Nucleus accumbens (tissue), 56 donors: ENCODE measurements at regions not wholly inside any gene's neighbourhood (a gene's known extent, or its start where the extent isn't known, plus 50 kb on each side); places are given as distances from the start of the nearest gene placed in this dataset.
"Not testable (repeated sequence)": the region's sequence is repeated elsewhere in the genome, so short reads cannot be mapped to it uniquely, and the experiment has no call there.

Source experiments
- DNase-seq, 56 donors: peaks; one replicate each; lab custom pipeline; 2025; lab: John Stamatoyannopoulos, UW

DNA sequence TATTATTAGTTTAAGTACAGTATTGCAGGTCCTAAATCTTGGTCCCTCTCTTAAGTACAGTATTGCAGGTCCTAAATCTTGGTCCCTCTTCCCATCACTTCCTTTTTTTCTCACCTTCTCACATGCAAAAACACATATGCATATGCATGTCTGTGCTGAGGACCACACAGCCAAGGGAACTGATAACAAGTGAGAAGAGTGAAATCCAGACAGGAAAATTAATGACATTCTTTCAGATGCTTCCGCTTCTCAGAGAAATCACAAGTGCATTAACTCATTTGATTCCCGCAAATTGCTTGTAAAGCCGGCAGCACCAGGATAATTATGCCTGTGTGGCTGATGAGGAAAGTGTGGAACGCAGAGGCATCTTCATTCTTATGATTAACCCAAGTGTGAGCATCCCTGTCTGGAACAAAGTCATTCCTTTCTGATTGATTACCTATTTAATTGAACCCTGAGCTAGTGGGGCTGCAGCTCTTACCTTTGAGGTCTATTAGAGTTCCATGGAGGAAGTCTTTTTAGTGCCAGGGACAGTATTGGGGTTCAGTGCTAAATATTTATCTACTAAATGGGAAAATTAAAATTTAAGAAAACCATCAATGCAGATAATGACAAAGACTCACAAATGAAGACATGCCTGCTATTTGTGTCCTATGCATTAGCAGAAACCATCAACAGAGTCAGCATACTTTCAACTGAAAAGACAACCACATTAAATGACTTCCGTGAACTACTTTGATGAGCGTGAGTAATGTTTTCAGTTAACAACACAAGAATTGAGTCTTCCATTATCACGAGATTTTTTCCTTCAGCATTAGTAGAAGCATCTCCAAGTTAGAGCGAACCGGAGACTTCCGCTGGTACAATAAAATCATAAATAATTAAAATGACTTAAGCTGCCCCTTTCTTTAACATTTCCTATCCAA is 220.4 kb upstream of the SLC35G4 start:
- no peak for DNase-seq

DNA sequence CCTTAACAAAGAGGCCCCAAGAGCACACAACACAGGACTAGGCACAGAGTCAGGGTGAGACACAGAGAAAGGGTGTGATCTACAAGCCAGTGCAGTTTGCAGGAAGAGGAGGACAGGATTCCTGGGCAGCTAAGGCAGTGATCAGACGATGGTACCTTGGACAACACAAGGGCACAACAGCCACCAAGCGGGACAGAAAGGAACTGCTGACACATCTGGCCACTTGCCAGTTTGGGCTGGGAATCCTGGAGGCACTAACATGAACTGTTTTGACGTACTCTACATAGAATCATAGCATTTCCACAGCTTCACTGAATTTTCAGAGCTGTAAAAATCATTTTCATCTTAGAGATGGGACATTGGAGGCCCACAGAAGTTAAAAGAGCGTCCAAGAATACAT is 221.5 kb upstream of the SLC35G4 start:
- DNase-seq = peak in 9 of 56 donors; percentile 3 to 31 (median 7)

DNA sequence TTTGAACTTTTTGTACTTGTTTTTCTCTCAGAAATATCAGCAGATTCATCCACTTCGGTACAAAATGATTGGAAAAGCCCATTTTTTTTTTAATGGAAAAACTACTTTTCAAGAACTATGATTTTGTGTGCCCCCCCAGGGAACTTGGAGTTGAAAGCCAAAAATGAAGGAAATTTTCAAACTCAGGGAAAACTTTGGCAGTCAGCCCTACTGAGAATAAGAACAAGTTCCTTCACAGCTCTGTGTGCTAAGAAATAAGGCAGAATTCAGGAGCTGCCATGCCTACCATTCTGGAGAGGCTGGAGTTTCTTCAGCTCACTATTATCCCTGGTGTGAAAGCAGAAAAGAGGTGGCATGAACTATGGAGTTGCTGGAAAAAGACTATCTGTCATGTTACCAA is 226.0 kb upstream of the SLC35G4 start:
- no peak for DNase-seq

DNA sequence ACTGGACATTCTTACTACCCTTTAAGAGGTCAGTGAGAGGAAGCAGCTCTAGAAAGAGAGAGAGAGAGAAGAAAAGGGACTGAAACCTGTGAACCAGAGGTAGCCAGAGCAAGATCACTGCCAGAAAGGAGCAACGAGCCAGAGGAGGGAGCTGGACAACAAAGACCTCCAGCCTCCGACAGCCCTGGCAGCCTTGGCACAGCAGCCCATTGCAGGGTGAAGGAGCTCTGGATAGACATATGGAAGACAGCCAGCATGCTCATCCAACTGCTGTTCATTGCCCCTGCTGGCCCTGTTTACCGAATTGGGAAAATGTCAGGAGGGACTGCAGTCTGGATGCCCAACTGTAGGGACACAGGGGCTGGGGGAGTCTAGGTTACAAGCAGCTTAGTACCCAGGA is 228.4 kb upstream of the SLC35G4 start:
- DNase-seq = no peak

DNA sequence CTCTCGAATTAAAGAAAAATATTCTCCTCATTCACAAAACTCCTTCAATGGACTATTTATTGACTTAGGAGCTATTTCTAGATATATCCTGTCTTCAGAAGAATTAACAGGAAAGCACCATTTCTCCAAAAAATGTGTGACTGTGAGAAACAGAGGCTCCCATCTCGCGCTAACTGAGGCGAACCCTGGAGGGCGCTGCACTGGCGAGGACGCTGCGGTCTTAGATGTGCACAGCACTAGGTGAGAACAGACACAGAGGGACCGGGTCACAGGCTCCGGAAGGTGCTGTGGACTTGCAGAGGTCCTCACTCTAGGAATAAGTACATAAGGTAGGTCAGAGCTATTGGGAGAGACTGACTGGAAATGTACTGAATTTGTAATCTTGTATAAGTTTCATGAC is 229.7 kb upstream of the SLC35G4 start:
- DNase-seq = no peak

DNA sequence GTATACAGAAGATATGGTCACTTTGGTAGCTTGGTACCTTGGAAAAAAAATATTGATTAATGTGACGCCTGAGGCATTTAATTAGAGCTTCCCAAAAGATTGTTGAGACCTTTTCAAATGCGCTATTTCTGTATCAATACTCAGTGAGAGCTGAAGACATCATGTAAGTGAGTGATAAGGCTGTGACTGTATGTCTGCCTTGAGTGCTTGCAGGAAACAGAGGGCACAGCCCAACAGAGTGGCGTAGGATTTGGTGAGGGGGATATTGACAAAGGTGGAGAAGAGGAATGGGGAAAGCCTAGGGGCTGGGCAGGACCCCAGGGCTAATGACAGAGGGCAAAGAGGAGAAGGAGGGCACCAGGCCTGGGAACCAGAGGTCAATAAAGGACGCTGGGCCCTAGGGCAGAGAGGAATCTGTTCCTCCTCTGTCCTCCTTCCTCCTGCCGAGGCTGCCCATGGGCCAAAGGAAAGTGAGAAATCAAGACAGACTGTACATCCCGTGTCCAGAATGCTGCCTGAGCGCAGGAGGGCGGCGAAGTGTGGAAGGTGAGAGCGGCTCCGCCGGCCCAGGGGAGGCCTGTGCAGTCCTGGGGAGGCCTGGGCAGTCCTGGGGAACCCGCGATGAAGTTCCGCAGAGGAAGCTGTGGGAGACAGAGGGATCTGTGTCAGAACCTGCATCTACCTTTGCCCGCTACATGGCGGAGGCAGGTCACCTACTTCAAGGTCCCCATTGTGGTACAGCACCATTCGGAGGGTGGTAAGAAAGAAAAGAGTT is 228.6 kb upstream of the PIEZO2 start:
- DNase-seq = no peak

DNA sequence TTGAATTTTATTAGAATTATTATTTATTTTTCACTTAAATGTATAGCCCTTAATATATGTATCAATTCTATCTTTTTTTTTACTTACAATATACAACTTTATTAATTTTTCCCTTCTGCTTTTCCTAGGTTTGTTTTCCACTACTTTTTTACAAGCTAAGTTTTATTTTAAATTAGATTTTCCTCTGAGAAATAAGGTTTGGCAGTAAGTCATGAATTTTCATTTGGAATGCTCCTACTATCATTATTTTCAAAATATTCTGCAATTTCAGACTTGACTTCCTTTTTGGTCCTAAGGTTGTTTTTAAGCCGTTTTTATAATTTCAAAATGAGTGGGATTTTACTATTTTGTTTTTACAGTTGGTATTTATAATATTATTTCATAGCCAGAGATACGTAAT is 222.8 kb upstream of the PIEZO2 start:
- DNase-seq = no peak

DNA sequence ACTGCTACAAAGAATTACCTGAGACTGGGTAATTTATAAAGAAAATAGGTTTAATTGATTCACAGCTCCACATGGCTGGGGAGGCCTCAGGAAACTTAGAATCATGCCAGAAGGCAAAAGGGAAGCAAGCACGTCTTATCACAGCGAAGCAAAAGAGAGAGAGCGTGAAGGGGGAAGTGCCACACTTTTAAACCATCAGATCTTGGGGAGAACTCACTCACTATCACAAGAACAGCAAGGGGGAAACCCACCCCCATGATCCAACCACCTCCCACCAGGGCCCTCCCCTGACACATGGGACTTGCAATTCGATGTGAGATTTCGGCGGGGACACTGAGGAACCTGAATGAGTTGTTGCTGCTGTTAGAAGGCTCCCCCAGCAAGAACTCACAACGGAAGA is 220.2 kb upstream of the PIEZO2 start:
- no peak for DNase-seq

DNA sequence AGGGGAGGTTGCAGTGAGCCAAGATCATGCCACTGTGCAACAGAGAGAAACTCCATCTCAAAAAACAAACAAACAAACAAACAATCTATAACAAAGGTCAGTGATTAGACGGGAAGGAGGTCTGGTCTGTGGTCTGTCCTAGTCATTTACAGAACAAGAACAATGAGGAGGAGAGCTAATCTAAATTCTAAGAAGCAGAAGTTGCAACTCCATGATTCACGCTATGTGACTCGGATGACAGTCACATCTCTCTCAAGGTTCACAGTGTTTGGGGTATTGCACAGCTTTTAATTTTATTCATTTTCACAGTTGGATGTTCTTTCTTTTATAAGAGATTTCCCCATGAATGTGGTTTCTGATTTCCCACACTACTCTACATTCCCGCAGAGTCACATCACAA is 218.7 kb upstream of the PIEZO2 start:
- no peak for DNase-seq

DNA sequence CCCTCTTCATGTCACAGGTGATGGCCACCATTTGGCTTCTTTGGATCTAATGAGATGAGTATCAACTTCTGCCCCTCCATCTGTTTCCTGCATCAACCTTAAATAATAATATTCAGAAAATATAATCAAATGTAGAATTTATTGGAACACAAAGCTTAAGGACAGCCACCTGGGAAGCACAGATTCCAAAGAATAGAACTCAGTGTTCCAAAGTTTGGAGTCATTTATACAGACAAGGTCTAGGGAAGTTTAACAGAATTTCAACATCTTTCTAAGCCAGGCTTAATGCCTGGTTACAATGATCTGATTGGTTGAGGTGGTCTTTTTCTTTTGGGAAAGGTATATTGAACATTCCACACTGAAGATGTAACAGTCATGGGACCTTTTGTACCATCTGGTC is 218.0 kb upstream of the PIEZO2 start:
- DNase-seq = no peak

DNA sequence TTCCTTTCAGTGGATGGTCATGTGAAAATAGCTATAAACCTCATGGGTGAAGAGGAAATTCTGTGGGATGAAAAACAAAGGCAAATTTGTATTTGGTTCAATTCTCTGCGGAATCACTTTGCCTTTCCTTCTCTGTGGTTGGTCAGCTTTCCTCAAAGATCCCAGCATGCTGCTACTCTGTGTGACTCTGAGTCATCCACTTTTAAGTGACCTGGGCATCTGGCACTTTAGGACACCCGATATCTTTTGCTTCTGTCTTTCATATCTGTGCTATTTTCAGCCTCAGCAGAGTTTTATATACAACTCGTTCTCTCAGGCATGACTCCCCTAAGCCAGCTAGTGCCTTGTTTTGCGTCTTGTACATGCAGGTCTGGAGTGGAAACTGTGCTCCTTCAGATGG is 217.0 kb upstream of the PIEZO2 start:
- DNase-seq = no peak

DNA sequence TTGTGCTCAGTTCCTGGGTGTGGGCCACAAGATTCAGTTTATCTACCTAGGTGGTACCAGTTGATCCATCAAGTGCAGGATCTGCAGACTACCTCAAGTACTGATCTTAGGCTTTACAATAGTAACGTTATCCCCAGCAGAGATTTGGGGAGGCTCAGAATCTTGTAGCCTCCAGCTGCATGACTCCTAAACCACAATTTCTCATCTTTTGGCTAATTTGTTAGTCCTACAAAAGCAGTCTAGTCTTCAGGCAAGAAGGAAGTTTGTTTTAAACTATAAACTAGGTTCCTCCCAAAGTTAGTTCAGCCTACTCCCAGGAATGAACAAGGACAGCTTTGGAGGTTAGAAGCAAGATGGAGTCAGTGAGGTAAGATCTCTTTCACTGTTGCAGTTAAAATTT is 213.5 kb upstream of the PIEZO2 start:
- DNase-seq = no peak

DNA sequence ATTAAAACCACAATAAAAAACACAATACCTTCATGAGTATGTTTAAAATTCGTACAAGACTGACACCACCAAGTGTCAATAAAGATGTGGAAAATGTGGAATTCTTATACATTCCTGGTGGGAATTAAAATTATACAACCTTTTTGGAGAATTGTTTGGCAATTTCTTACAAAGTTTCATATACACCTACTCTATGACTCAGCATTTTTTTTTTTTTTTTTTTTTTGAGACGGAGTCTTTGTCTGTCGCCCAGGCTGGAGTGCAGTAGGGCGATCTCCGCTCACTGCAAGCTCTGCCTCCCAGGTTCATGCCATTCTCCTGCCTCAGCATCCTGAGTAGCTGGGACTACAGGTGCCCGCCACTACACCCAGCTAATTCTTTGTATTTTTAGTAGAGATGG is 212.5 kb upstream of the PIEZO2 start:
- DNase-seq = not testable (repeated sequence)

DNA sequence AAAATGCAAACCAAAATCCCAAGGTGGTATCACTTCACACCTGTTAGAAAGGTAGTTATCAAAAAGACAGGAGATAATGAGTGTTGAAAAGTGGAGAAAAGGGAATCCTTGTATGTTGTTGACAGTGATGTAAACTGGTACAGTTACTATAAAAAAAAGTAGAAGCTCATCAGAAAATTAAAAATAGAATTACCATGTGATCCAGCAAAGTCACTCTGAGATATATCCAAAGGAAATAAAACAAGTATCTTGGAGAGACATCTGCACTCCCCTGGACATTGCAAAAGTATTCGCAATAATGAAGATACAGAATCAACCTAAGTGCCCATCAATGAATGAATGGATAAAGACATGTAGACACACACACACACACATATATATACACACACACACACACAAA is 208.3 kb upstream of the PIEZO2 start:
- DNase-seq = no peak

DNA sequence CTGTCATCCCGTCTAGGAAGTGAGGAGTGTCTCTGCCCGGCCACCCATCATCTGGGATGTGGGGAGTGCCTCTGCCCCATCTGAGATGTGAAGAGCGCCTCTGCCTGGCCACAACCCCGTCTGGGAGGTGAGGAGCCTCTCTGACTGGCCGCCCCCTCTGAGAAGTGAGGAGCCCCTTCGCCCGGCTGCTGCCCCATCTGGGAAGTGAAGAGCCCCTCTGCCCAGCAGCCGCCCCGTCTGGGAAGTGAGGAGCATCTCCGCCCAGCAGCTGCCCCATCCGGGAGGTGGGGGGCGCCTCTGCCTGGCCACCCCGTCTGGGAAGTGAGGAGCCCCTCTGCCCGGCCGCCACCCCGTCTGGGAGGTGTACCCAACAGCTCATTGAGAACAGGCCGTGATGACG is 195.2 kb upstream of the PIEZO2 start:
- not testable (repeated sequence) for DNase-seq

DNA sequence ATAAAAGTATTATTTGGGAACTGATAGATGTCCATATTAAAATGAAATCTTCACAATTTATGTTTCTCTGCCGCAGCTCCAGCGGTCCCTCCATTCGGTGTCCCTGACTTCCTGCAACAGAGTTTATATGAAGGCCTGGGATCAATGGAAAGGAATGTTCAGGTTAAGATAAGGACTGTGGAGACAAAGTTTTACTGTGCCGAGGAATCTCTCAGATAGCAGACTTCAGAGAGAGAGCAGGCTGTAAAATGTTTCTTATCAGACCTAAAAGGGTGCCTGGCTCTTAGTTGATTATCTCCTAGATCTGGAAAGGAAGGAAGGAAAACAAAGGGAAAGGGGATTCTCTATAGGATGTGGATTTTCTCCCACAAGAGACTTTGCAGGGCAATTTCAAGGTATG is 193.7 kb upstream of the PIEZO2 start:
- no peak for DNase-seq

DNA sequence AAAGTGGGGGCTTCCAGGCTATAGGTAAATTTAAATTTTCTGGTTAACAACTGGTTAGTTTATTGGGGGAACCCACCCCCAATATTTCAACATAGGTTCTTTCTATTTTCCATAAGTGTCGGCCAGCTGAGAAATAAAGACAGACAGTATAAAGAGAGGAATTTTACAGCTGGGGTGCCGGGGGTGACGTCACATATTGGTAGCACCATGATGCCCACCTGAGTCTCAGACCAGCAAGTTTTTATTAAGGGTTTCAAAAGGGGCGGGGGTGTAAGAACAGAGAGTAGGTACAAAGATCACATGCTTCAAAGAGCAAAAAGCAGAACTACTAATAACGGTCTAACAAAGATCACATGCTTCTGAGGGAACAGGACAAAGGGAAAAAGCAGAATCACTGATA is 192.7 kb upstream of the PIEZO2 start:
- DNase-seq = not testable (repeated sequence)

DNA sequence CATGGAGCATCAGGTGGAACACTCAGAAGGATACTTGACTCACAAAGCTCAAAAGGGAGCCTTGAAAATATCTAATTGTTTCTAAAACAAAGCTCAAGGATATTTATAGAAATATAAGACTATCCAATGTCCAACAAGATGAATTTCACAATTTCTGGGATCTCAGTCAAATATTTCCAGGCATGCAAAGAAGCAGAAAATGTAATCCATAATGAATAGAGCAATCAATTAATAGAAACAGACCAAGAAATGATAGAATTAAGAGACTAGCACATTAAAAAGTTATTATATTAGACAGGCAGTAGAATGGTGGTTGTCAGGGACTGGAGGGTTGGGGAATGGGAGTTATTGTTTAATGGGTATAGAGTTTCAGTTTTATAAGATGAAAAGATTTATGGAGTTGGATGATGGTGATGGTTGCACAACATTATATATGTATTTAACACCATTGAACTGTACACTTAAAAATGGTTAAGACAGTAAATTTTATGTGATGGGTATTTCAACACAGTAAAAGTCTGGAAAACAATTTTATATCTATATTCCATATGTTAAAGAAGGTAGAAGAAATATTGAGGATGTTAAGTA is 189.9 kb upstream of the PIEZO2 start:
- DNase-seq = no peak

DNA sequence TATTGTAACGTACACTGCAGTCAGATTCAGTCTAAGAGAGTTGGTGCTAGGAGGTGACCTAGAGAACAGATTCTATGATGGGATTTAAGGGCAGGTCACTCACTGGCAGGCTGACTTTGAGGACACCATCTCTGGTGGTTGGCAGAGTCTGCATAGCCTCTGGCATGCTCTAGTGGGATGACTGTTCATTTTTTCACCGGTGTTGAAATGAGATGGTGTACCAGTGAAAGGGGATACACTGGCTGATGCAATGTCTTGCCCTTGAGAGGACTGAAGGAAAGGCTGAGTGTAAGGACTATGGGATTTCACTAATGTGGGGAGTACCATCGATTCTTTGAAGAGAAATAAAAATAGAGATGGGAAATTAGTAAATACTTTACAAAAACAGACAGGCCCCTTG is 186.9 kb upstream of the PIEZO2 start:
- no peak for DNase-seq

DNA sequence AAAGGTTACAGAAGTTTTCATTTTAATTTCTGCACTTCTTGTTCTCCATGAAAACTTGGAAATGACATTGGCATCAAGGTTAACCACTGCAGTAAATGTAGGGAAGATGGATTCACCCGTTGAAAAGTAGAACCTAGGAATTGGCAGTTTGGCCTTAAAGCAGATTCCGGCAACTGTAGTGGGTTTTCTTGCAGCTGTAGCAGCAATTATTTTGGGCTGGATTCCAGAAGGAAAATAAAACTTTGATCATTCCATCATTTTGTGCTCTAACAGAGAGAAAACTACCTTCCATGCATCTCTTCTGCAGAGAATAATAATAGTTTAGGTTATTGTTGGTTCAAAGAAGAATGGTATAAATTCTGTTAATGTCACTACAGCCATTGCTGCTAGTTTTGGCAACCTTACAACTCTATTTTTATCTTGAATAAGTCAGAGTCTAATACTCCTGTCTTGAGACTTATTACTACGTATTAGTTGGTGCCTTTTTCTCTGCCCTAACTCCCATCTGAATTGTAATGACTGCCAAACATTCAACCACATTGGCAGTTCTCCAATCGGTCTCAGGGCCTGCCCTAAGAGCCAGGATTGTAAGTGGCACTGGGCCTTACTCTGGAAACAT is 178.1 kb upstream of the PIEZO2 start:
- DNase-seq = peak in 1 of 56 donors; percentile 1
